Activated CD4-positive, alpha-beta T cell treated with anti-CD3 and anti-CD28 coated beads, Interleukin-2, amount 10 ng/mL, durations not matched to agents 24 days and 14 days (primary cell): ENCODE measurements at regions not wholly inside any gene's neighbourhood (a gene's known extent, or its start where the extent isn't known, plus 50 kb on each side); places are given as distances from the start of the nearest gene placed in this dataset.

Source experiments
- DNase-seq: peaks from one replicate; pipeline ENCODE4 v3.0.0; 2022
- H3K27ac Mint-ChIP-seq: one replicate; pipeline ENCODE4 v1.8.0; 2022; ENCODE audit warnings: mild to moderate bottlenecking, mixed read lengths
- H3K27me3 Mint-ChIP-seq: one replicate; pipeline ENCODE4 v1.8.0; 2022; ENCODE audit warnings: mixed read lengths
- H3K36me3 Mint-ChIP-seq: one replicate; pipeline ENCODE4 v1.8.0; 2022; ENCODE audit warnings: low read depth, mild to moderate bottlenecking, mixed read lengths
- H3K4me1 Mint-ChIP-seq: one replicate; pipeline ENCODE4 v1.8.0; 2021; ENCODE audit warnings: mixed read lengths
- H3K4me3 Mint-ChIP-seq: one replicate; pipeline ENCODE4 v1.8.0; 2022; ENCODE audit warnings: mild to moderate bottlenecking, moderate library complexity, mixed read lengths
- H3K9me3 Mint-ChIP-seq: one replicate; pipeline ENCODE4 v1.8.0; 2021; ENCODE audit warnings: mixed read lengths
- intact Hi-C: fragments of 100-400 bp; cut with micrococcal nuclease; formaldehyde crosslinking; loops from one replicate; pipeline ENCODE4 v1.15.1; 2023

- Mint-ChIP-seq H3K4me3 (no peak overlapping the region), H3K27me3 (no peaks in the 10 kb centered on the region), H3K27ac (no peak overlapping the region), H3K36me3 (no peaks in the 10 kb centered on the region), H3K9me3 (peaks cover 16% of the 10 kb centered on the region), H3K4me1 (peaks cover 2% of the 10 kb centered on the region)
- DNase-seq = no peak
- intact Hi-C loops = no loop called here
Measured at GRCh38 chr1:96340686-96341085, 380.9 kb upstream of the PTBP2 start.

GRCh38 chr1:96346719-96347118 is 374.9 kb upstream of the PTBP2 start:
- H3K36me3 Mint-ChIP-seq = no peaks in the 10 kb centered on the region
- no peaks in the 10 kb centered on the region for H3K4me1 Mint-ChIP-seq
- no peak for DNase-seq
- intact Hi-C loops = no loop called here
- no peaks in the 10 kb centered on the region for H3K27me3 Mint-ChIP-seq
- H3K9me3 Mint-ChIP-seq = peaks cover 5% of the 10 kb centered on the region
- no peak overlapping the region for H3K27ac Mint-ChIP-seq
- H3K4me3 Mint-ChIP-seq = no peak overlapping the region

DNA sequence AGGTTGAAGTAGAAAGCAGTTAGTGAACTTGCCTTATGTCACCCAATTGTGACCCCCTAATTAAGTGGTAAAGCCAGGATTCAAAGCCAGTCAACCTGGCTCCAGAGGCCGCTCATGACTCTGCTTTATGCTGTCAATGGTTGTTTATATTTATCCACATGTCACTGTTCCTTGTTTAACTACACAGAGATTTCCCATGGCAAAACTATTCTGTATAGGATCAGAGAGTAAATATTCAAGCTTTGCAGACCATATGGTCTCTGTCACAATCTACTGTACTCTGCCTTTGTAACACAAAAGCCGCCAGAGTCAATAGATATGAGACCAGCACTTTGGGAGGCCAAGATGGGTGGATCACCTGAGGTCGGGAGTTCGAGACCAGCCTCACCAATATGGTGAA is 371.7 kb upstream of the PTBP2 start:
- DNase-seq = no peak
- no peak overlapping the region for H3K4me3 Mint-ChIP-seq
- no peak overlapping the region for H3K27ac Mint-ChIP-seq
- intact Hi-C loops = no loop called here
- H3K36me3 Mint-ChIP-seq = no peaks in the 10 kb centered on the region
- no peaks in the 10 kb centered on the region for H3K9me3 Mint-ChIP-seq
- no peaks in the 10 kb centered on the region for H3K27me3 Mint-ChIP-seq
- no peaks in the 10 kb centered on the region for H3K4me1 Mint-ChIP-seq

DNA sequence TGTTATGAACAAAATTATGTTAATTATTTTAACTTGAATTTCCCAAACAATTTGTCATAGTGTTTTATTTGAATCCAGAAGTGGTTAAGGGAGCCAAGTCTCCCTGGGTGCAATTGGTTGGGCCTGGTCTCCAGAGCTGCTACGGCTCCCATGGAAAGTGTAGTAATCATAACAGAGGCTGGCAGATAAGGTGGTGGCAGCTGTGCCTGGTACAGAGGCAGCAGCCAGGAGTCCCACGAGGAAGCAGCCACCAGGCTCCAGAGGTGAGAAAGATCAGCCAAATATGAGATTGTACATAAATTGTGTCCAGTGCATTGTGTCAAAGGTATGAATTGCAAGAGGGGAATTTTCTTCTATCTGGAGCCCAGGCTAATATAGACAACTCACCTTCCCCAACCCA is 368.9 kb upstream of the PTBP2 start:
- intact Hi-C loops = no loop called here
- no peak overlapping the region for H3K4me3 Mint-ChIP-seq

GRCh38 chr1:96355521-96355920 is 366.1 kb upstream of the PTBP2 start:
- no peaks in the 10 kb centered on the region for H3K4me1 Mint-ChIP-seq

More for the DNA sequence above, 368.9 kb upstream of the PTBP2 start:
- no peak overlapping the region for H3K27ac Mint-ChIP-seq
- no peak for DNase-seq
- H3K36me3 Mint-ChIP-seq = no peaks in the 10 kb centered on the region
- H3K27me3 Mint-ChIP-seq = no peaks in the 10 kb centered on the region
- no peaks in the 10 kb centered on the region for H3K9me3 Mint-ChIP-seq
- no peaks in the 10 kb centered on the region for H3K4me1 Mint-ChIP-seq

DNA sequence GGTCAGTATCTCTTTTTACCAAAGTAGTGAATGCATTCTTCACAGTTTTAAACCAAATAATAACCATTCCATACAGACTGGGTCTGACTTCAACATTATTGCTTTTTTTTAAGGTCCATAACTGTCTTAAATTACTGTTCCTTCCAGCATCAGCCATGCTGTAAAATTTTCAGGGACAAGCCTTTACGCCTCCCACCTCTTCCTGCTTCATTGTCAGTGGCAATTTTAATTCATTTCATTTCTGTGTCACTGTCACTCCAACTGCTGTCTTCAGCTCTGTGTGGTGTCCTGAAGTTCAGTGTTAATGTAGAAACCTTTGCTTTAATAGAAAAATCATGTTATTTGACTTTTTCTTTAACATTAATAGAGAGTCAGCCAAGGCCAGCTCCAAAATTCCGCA is 365.6 kb upstream of the PTBP2 start:
- DNase-seq = no peak
- Mint-ChIP-seq H3K36me3 (no peaks in the 10 kb centered on the region), H3K4me3 (no peak overlapping the region), H3K4me1 (no peaks in the 10 kb centered on the region), H3K9me3 (no peaks in the 10 kb centered on the region), H3K27me3 (no peaks in the 10 kb centered on the region), H3K27ac (no peak overlapping the region)
- intact Hi-C loops = no loop called here

More at GRCh38 chr1:96355521-96355920, 366.1 kb upstream of the PTBP2 start:
- H3K36me3 Mint-ChIP-seq = no peaks in the 10 kb centered on the region
- no peaks in the 10 kb centered on the region for H3K27me3 Mint-ChIP-seq
- no peak overlapping the region for H3K27ac Mint-ChIP-seq
- no peak overlapping the region for H3K4me3 Mint-ChIP-seq
- no peaks in the 10 kb centered on the region for H3K9me3 Mint-ChIP-seq
- intact Hi-C loops = no loop called here
- no peak for DNase-seq

GRCh38 chr1:96357141-96357765 is 364.3 kb upstream of the PTBP2 start:
- intact Hi-C loops = no loop called here
- Mint-ChIP-seq H3K9me3 (no peaks in the 10 kb centered on the region), H3K4me3 (no peak overlapping the region), H3K27ac (no peak overlapping the region), H3K27me3 (no peaks in the 10 kb centered on the region), H3K4me1 (peaks cover 2% of the 10 kb centered on the region), H3K36me3 (no peaks in the 10 kb centered on the region)
- no peak for DNase-seq

GRCh38 chr1:96358057-96358456 is 363.5 kb upstream of the PTBP2 start:
- peaks cover 4% of the 10 kb centered on the region for H3K9me3 Mint-ChIP-seq
- H3K27me3 Mint-ChIP-seq = no peaks in the 10 kb centered on the region
- no peak overlapping the region for H3K27ac Mint-ChIP-seq
- intact Hi-C loops = no loop called here
- peaks cover 6% of the 10 kb centered on the region for H3K4me1 Mint-ChIP-seq
- DNase-seq = no peak
- no peak overlapping the region for H3K4me3 Mint-ChIP-seq
- H3K36me3 Mint-ChIP-seq = no peaks in the 10 kb centered on the region

- Mint-ChIP-seq H3K4me3 (no peak overlapping the region), H3K9me3 (peaks cover 4% of the 10 kb centered on the region), H3K4me1 (peaks cover 9% of the 10 kb centered on the region), H3K27ac (no peak overlapping the region), H3K36me3 (no peaks in the 10 kb centered on the region), H3K27me3 (no peaks in the 10 kb centered on the region)
- no peak for DNase-seq
- intact Hi-C loops = loop anchor here (5.0 kb wide), 1 partner anchor 362 kb away; the partner anchor contains the start of gene PTBP2
Measured at GRCh38 chr1:96360036-96360795, 361.4 kb upstream of the PTBP2 start.

- Mint-ChIP-seq H3K36me3 (no peaks in the 10 kb centered on the region), H3K27me3 (no peaks in the 10 kb centered on the region)
- intact Hi-C loops = loop anchor here (5.0 kb wide), 1 partner anchor 361 kb away; the partner anchor contains the start of gene PTBP2
Measured at GRCh38 chr1:96361271-96361856, 360.2 kb upstream of the PTBP2 start.

DNA sequence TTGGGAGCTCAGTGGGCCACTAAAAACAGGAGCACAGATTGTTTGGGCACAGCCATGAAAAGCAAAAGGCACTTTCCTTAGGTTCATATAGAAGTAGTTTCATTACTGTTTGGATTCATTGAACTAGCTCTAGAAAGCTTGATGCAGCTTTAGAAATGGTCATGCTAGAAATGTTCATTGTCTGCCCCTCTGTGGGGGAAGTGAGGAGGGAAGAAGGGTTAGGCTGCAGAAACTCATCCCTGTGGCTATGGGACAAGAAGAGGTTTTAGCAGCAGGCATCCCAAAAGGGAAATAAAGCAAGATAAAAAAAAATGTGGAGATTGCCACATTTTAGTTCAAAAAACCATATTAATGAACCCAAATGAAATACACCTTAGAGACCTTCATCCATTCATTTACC is 359.6 kb upstream of the PTBP2 start:
- intact Hi-C loops = loop anchor here (5.0 kb wide), 1 partner anchor 360 kb away; the partner anchor contains the start of gene PTBP2
- Mint-ChIP-seq H3K36me3 (no peaks in the 10 kb centered on the region), H3K27me3 (no peaks in the 10 kb centered on the region), H3K9me3 (peaks cover 4% of the 10 kb centered on the region), H3K4me3 (no peak overlapping the region), H3K4me1 (peaks cover 9% of the 10 kb centered on the region), H3K27ac (no peak overlapping the region)
- DNase-seq = no peak

More at GRCh38 chr1:96361271-96361856, 360.2 kb upstream of the PTBP2 start:
- no peak overlapping the region for H3K27ac Mint-ChIP-seq
- H3K4me3 Mint-ChIP-seq = no peak overlapping the region
- peaks cover 4% of the 10 kb centered on the region for H3K9me3 Mint-ChIP-seq
- peaks cover 9% of the 10 kb centered on the region for H3K4me1 Mint-ChIP-seq
- DNase-seq = no peak

DNA sequence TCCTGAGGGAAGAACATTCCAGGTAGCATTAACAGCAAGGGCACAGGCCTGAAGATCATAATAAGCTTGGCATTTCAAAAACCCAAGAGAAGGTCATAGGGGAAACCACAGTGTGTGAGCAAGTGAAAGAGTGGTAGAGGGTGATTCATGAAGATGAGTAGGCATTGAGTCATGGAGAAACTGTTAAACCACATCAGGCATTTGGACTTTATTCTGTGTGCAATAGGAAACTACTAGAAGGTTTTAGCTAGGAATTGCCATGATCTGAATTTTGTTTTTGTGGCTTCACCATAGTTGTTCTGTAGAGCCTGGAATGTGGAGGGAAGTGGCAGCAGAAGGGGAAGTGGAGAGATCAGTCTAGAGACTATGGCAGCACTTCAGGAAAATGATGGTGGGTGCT is 359.0 kb upstream of the PTBP2 start:
- DNase-seq = no peak
- H3K4me1 Mint-ChIP-seq = peaks cover 9% of the 10 kb centered on the region
- peak overlapping the region; percentile 0 for H3K4me3 Mint-ChIP-seq
- no peaks in the 10 kb centered on the region for H3K27me3 Mint-ChIP-seq
- peak overlapping the region; percentile 64 for H3K27ac Mint-ChIP-seq
- no peaks in the 10 kb centered on the region for H3K36me3 Mint-ChIP-seq
- peaks cover 4% of the 10 kb centered on the region for H3K9me3 Mint-ChIP-seq
- intact Hi-C loops = loop anchor here (5.0 kb wide), 1 partner anchor 360 kb away; the partner anchor contains the start of gene PTBP2

DNA sequence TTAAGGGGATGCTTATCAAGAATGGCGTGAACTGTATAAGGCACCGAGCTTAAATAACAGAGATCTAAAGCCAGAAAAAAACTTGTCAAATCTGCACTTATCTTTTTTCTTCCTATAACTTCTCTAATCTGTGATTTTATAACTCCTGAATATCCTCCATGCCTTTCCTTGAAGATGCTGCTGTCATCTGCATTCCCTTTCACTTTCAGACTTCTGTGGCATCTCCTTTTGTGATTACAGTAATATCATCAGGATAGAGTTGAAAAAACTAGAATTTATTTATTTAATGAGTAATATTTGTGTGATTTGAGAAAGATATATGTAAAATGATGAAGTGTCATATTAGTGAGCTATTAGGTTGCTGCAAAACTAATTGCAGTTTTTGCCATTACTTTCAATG is 357.8 kb upstream of the PTBP2 start:
- peaks cover 4% of the 10 kb centered on the region for H3K9me3 Mint-ChIP-seq
- no peak overlapping the region for H3K27ac Mint-ChIP-seq
- no peak for DNase-seq
- no peak overlapping the region for H3K4me3 Mint-ChIP-seq
- no peaks in the 10 kb centered on the region for H3K36me3 Mint-ChIP-seq
- intact Hi-C loops = loop anchor here (5.0 kb wide), 1 partner anchor 358 kb away; the partner anchor contains the start of gene PTBP2
- H3K27me3 Mint-ChIP-seq = no peaks in the 10 kb centered on the region
- H3K4me1 Mint-ChIP-seq = peaks cover 9% of the 10 kb centered on the region

DNA sequence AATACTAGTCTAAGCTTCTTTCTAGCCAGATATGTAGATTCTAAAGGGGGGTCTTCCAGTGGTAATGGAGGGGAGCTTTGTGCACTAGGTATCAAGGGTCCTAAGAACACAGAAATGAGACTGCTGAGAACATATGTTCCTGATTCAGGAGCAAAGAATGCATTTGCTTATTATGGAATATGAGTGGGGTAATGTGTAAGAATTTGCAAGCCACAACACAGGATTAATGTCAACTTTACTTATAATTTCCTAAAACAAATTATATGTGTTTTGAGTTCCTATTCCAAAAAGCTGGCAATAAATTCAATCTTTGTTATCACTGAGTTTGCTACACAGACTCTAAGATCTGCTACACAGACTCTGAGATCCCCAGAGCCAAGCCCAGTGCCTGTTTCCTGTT is 357.0 kb upstream of the PTBP2 start:
- no peaks in the 10 kb centered on the region for H3K36me3 Mint-ChIP-seq
- H3K27me3 Mint-ChIP-seq = no peaks in the 10 kb centered on the region
- no peak overlapping the region for H3K27ac Mint-ChIP-seq
- H3K4me1 Mint-ChIP-seq = peaks cover 9% of the 10 kb centered on the region
- intact Hi-C loops = loop anchor here (5.0 kb wide), 1 partner anchor 358 kb away; the partner anchor contains the start of gene PTBP2
- H3K9me3 Mint-ChIP-seq = peaks cover 4% of the 10 kb centered on the region
- H3K4me3 Mint-ChIP-seq = no peak overlapping the region
- no peak for DNase-seq
